Duodenal mucosa (tissue), 2 donors: ENCODE measurements at regions not wholly inside any gene's neighbourhood (a gene's known extent, or its start where the extent isn't known, plus 50 kb on each side); places are given as distances from the start of the nearest gene placed in this dataset.

ENCODE experiments used
- H3K27ac ChIP-seq: one replicate; pipeline ENCODE4 v1.7.0; 2013; ENCODE audit warnings: low read depth, low read length
- H3K27me3 ChIP-seq, 2 donors: one replicate each; pipeline ENCODE4 v1.7.0; 2013; ENCODE audit warnings: low read length in 2 of 2, control low read depth in 1 of 2; ENCODE audit not compliant: insufficient read depth in 2 of 2, control insufficient read depth in 1 of 2
- H3K36me3 ChIP-seq, 2 donors: one replicate each; pipeline ENCODE4 v1.7.0; 2013; ENCODE audit warnings: low read length in 2 of 2, control low read depth in 1 of 2; ENCODE audit not compliant: insufficient read depth in 2 of 2, control insufficient read depth in 1 of 2
- H3K4me1 ChIP-seq, 2 donors: one replicate each; pipeline ENCODE4 v1.7.0; 2013; ENCODE audit warnings: low read length in 2 of 2, control low read depth in 1 of 2; ENCODE audit not compliant: insufficient read depth in 2 of 2, control insufficient read depth in 1 of 2
- H3K4me3 ChIP-seq, 2 donors: one replicate each; pipeline ENCODE4 v1.7.0; 2013; ENCODE audit warnings: low read length in 2 of 2, low read depth in 1 of 2
- H3K9ac ChIP-seq, 2 donors: one replicate each; pipeline ENCODE4 v1.7.0; 2013; ENCODE audit warnings: low read length in 2 of 2, low read depth in 1 of 2
- H3K9me3 ChIP-seq, 2 donors: one replicate each; pipeline ENCODE4 v1.7.0; 2013; ENCODE audit warnings: low read length in 2 of 2, control low read depth in 1 of 2; ENCODE audit not compliant: control insufficient read depth in 1 of 2

DNA sequence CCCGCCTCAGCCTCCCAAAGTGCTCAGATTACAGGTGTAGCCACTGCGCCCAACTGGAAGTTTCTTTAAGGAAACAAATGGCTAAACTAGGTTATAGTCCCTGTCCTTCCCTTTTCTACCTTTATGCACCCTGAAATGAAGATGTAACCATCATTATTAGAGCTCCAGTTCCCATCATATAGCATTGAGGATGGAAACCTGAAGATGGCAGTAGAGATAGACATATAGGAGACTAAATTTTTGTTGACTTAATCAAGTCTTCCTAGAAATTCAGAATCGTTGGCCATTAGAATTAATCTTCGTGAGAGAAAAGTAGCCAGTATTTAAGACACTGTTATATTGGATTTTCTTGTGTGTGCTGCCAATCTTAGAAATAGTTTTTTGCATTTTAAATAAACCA, 1016.3 kb upstream of the NCAM2 start:
- no peaks in the 10 kb centered on the region for H3K27me3 ChIP-seq
- no peak overlapping the region for H3K9ac ChIP-seq
- no peak overlapping the region for H3K4me3 ChIP-seq

GRCh38 chr21:19986396-19986795, 1011.8 kb upstream of the NCAM2 start:
- Histone ChIP-seq H3K36me3 (no peaks in the 10 kb centered on the region), H3K4me3 (no peak overlapping the region), H3K9me3 (peaks cover 0 to 7% of the 10 kb centered on the region in 2 donors), H3K9ac (no peak overlapping the region), H3K27ac (no peak overlapping the region), H3K4me1 (no peaks in the 10 kb centered on the region), H3K27me3 (no peaks in the 10 kb centered on the region)

More for the DNA sequence above, 1016.3 kb upstream of the NCAM2 start:
- no peaks in the 10 kb centered on the region for H3K4me1 ChIP-seq
- H3K27ac ChIP-seq, result no peak overlapping the region
- H3K36me3 ChIP-seq, result no peaks in the 10 kb centered on the region
- H3K9me3 ChIP-seq, result peaks cover 0 to 3% of the 10 kb centered on the region in 2 donors

DNA sequence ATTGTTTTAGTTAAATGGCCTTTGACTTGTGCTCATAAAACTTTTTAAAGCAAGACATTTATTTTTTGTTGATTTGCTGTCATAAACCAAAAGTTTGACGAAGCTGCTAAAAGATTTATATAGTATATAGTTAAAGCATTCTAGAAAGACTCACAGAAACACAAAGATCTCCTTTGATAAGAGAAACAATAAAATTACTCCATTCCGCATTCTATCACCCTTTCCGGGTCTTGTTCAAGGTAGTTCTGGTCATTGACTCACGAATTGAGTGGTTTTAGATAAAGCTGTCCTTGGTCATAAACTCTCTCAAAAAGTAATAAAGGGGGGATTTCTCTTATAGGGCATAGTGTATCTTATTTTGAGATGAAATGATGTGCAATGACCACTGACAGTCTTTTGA, 1010.5 kb upstream of the NCAM2 start:
- H3K9me3 ChIP-seq, result peaks cover 0 to 7% of the 10 kb centered on the region in 2 donors
- no peak overlapping the region for H3K9ac ChIP-seq
- H3K27me3 ChIP-seq, result no peaks in the 10 kb centered on the region
- no peak overlapping the region for H3K27ac ChIP-seq
- no peak overlapping the region for H3K4me3 ChIP-seq
- no peaks in the 10 kb centered on the region for H3K4me1 ChIP-seq
- no peaks in the 10 kb centered on the region for H3K36me3 ChIP-seq

GRCh38 chr21:19992540-19992939, 1005.7 kb upstream of the NCAM2 start:
- no peak overlapping the region for H3K4me3 ChIP-seq
- no peak overlapping the region for H3K9ac ChIP-seq
- no peaks in the 10 kb centered on the region for H3K36me3 ChIP-seq
- no peaks in the 10 kb centered on the region for H3K27me3 ChIP-seq
- no peak overlapping the region for H3K27ac ChIP-seq
- H3K4me1 ChIP-seq, result no peaks in the 10 kb centered on the region
- peaks cover 0 to 10% of the 10 kb centered on the region in 2 donors for H3K9me3 ChIP-seq

- H3K4me3 ChIP-seq, result no peak overlapping the region
- H3K36me3 ChIP-seq, result no peaks in the 10 kb centered on the region
Measured at GRCh38 chr21:19993268-19993667, 1004.9 kb upstream of the NCAM2 start.

GRCh38 chr21:19995253-19995652, 1003.0 kb upstream of the NCAM2 start:
- Histone ChIP-seq H3K4me3 (no peak overlapping the region), H3K36me3 (no peaks in the 10 kb centered on the region), H3K27me3 (no peaks in the 10 kb centered on the region), H3K4me1 (no peaks in the 10 kb centered on the region), H3K27ac (no peak overlapping the region), H3K9ac (no peak overlapping the region), H3K9me3 (peaks cover 2 to 21% of the 10 kb centered on the region in 2 donors)

More at GRCh38 chr21:19993268-19993667, 1004.9 kb upstream of the NCAM2 start:
- H3K9ac ChIP-seq, result no peak overlapping the region
- H3K9me3 ChIP-seq, result peaks cover 2 to 10% of the 10 kb centered on the region in 2 donors
- H3K4me1 ChIP-seq, result no peaks in the 10 kb centered on the region
- H3K27ac ChIP-seq, result no peak overlapping the region
- no peaks in the 10 kb centered on the region for H3K27me3 ChIP-seq

GRCh38 chr21:19998453-19998852, 999.8 kb upstream of the NCAM2 start:
- Histone ChIP-seq H3K9ac (no peak overlapping the region), H3K27ac (no peak overlapping the region), H3K36me3 (no peaks in the 10 kb centered on the region), H3K4me1 (no peaks in the 10 kb centered on the region), H3K9me3 (peaks cover 2 to 17% of the 10 kb centered on the region in 2 donors), H3K27me3 (no peaks in the 10 kb centered on the region), H3K4me3 (no peak overlapping the region)

DNA sequence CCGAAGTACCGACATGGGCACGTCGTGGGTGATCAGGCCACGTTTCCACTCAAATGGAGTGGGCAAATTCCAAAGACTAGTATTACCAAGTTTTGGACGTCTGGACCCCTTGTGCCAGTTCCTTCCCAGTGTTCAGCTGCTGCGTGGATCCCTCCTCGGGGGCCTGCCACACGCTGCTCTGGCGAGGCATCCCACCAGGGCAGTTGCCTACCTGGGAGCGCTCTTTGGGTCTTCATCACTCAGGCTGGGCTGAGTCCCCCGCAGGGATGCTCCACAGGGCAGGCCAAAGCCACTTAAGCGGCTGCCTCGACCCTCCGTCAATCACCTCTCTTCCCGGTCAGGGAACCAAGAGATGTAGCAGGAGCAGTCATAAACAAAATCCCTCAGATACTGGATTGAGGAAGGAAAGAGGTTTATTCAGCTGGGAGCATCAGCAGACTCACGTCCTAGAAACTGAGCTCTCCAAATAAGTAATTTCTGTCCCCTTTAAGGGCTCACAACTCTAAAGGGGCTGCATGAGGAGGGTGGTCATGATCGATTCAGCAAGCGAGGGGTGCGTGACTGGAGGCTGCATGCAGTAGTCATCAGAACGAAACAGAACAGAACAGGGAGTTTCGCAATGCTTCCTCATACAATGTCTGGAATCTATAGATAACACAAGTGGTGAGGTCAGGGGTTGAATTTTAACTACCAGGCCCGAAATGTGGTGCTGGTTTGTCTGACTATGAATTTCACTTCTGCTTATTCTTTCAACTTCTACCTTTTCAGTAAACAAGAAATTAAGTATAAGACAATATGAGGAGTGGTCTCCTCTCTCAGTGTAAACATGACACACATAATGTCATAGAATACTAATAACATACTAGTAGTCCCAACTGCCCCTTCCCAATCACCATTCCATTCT, 998.6 kb upstream of the NCAM2 start:
- H3K9me3 ChIP-seq, result peaks cover 2 to 11% of the 10 kb centered on the region in 2 donors

GRCh38 chr21:20004367-20004766, 993.8 kb upstream of the NCAM2 start:
- Histone ChIP-seq H3K4me3 (no peak overlapping the region), H3K27ac (no peak overlapping the region), H3K36me3 (no peaks in the 10 kb centered on the region), H3K9ac (no peak overlapping the region), H3K27me3 (no peaks in the 10 kb centered on the region), H3K4me1 (no peaks in the 10 kb centered on the region), H3K9me3 (peaks cover 0 to 4% of the 10 kb centered on the region in 2 donors)

More for the DNA sequence above, 998.6 kb upstream of the NCAM2 start:
- no peak overlapping the region for H3K27ac ChIP-seq
- no peaks in the 10 kb centered on the region for H3K4me1 ChIP-seq
- no peak overlapping the region for H3K9ac ChIP-seq
- no peak overlapping the region for H3K4me3 ChIP-seq
- H3K27me3 ChIP-seq, result no peaks in the 10 kb centered on the region
- H3K36me3 ChIP-seq, result no peaks in the 10 kb centered on the region

GRCh38 chr21:20010691-20011200, 987.5 kb upstream of the NCAM2 start:
- no peaks in the 10 kb centered on the region for H3K9me3 ChIP-seq
- H3K4me1 ChIP-seq, result no peaks in the 10 kb centered on the region

More at GRCh38 chr21:20010691-20011200, 987.5 kb upstream of the NCAM2 start:
- no peaks in the 10 kb centered on the region for H3K27me3 ChIP-seq
- no peak overlapping the region for H3K4me3 ChIP-seq
- no peaks in the 10 kb centered on the region for H3K36me3 ChIP-seq
- no peak overlapping the region for H3K27ac ChIP-seq
- H3K9ac ChIP-seq, result no peak overlapping the region
